DMS 273 (cell line): ENCODE measurements at regions not wholly inside any gene's neighbourhood (a gene's known extent, or its start where the extent isn't known, plus 50 kb on each side); places are given as distances from the start of the nearest gene placed in this dataset.
A peak's percentile ranks its signal among the peaks of the same experiment; 100 is the strongest.

ENCODE experiments used
- DNase-seq: peaks from one replicate; lab custom pipeline; 2025; ENCODE audit not compliant: unreplicated experiment; lab: John Stamatoyannopoulos, UW

GRCh38 chr4:123259676-123260646, 136.6 kb upstream of the SPRY1 start:
- peak; percentile 7 for DNase-seq

GRCh38 chr4:123260653-123261052, 135.9 kb upstream of the SPRY1 start:
- DNase-seq, result no peak

DNA sequence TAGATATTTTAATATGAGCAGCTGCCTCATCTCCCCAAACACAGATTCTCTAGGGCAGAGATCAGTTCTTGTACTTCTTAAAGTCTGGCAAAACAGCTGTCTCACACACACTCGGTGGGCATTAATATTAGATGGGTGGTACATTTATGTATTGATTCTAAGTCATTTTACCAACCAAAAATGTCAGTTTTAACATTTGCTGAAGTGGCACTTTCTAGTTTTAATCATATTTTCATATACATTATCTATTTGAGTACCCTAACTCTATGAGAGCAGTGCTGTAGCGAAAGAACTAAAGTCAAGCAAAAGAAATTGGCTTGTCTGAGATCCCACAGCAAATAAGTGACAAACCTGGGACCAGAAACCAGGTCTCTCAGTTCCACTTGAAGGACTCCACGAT, 134.5 kb upstream of the SPRY1 start:
- DNase-seq, result no peak

- DNase-seq, result no peak
These were observed 131.2 kb upstream of the SPRY1 start for GRCh38 chr4:123265443-123265842.

DNA sequence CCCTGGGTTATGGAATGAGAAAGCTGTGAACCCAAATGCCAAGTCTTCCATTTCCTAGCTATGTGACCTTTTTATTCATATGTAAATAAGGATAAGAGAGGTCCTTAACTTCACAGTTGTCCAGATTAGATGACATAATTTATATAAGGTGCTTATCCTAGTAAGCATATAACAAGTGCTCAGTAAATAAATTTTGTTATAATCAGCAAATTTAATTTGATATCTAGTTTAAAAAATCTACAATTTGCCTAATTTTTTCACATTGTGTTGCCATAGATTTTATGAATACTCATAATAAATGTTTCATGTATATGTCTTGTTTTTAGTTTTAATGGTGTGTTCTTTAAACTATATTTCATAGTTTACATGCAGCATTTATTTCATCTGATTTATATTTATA, 130.4 kb upstream of the SPRY1 start:
- DNase-seq, result no peak

DNA sequence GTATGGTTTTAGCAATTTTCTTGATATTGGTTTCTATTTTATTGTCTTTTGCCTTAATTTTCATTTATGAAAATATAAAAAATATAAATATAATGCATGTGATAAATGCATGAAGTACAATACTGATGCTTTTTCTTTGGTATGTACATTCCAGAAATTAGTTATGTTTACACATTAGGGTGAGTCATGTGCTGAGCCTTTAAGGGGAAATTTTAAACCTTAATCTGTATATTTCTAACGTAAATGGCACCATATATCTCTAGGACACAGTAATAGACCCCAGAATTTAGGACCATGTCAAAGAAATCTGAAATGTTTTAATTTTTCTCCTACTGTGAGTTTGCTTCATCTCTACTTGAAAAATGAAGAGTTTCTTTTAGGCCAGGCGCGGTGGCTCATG, 117.8 kb upstream of the SPRY1 start:
- DNase-seq, result no peak

GRCh38 chr4:123283371-123283895, 113.2 kb upstream of the SPRY1 start:
- DNase-seq, result no peak

- DNase-seq, result no peak
These were observed 112.4 kb upstream of the SPRY1 start for GRCh38 chr4:123284168-123284567.

GRCh38 chr4:123286903-123287466, 109.6 kb upstream of the SPRY1 start:
- DNase-seq, result no peak

DNA sequence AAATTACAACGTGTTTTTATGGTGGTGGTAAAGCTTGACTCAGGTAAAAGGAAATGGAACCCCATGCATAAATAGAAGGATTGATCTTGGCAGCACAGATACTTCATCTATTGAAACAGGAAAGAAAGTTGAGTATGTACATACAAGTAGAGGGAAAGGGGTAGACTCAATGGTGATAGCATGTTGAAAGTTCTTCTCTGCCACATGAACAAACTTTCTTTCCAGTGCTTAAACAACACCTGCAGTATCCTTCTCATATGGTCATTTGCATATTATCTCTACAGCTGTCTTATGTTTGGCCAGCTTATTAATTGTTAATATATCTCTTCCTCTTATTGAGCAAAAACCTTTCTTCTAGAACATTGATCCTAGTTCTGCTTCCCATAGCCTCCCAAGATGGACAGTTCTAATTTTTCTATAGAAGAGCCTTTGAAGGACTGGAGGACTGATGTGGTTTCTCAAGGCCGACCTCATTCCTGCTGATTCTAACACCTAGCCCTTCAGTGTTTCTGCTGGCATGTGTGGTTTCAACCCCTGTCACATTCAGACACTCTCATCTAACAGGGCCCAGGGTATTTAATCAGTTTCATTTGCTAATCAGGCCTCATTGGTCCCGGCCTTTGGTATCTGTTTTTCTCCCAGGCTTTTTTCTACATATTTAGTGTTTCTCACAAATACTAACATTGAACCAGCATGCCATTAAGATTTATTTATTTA, 108.1 kb upstream of the SPRY1 start:
- no peak for DNase-seq

GRCh38 chr4:123291329-123291728, 105.3 kb upstream of the SPRY1 start:
- DNase-seq, result peak; percentile 10

- DNase-seq, result no peak
These were observed 98.8 kb upstream of the SPRY1 start for GRCh38 chr4:123297836-123298235.

DNA sequence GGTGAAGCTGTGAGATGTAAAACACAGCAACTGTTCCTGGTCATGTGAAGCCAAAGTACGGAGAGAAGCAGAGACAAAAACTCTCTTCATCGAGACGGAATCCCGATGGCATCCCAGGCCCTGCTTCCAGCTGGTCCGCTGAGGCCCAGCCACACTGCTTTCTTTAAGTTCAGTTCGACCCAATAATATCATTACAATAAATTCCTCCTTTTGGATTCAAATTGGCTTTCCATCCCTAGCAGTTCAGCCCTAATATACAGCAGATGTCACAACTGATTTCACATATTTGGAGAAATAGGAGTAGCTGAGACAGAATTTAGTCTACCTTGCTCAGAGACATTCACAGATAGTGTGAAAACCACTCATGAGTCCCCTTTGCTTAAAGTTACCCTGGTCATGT, 98.3 kb upstream of the SPRY1 start:
- DNase-seq, result no peak

- no peak for DNase-seq
These were observed 97.8 kb upstream of the SPRY1 start for GRCh38 chr4:123298801-123299200.

- no peak for DNase-seq
These were observed 97.3 kb upstream of the SPRY1 start for GRCh38 chr4:123299212-123299691.

DNA sequence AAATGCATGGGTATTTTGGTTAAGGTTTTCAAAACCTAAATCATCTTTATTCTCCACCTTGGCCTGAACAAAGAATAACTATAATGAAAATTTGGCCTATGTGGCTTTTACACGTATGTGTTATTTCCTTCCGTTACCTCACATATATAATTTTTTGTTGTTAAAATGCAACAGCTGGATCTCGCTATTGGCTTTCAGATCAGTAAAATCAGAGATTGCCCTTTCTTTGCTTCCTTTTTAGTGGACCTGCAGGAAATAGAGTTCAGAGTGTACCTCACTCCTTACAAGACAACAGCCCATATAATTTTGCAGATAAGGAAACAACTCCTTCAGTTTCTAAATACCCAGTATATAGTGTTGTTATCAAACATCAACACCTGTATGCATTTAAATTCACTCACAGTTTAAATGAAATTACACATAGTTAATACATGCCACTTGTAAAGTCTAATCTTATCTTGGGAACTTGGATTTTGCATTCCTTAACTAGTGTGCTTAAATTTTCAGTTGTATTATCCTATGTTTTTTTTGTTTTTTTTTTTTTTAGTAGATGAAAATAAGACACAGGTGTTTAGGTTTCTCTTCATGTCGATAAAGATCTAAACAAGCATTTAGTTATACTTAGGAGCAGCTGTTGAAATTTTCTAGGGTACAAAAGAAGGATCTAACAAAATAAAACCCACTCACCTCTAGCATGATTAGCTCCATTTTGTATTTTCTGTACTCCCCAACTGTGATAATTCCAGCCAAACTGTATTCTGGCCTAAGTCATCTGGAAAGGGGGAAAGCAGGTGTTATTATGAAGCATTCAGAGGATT, 96.2 kb upstream of the SPRY1 start:
- no peak for DNase-seq

DNA sequence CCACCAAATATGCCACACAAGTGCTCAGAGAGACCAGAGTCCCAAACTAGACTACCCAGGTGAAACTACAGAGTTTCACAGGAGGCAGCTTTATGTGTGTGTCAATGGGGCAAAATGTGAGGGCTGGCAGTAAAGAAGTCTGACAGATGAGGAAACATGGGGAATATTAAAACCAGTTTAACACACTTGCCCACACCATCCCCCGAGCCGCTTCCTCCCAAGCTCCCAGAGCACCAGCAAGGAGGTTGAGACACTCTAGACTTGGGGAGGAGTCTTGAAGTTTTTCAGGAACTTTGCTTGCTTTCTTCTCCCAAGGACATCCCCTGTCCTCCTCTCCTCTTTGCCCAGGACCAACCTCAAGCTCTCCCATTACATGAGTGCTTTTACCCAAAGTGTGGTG, 94.7 kb upstream of the SPRY1 start:
- no peak for DNase-seq

GRCh38 chr4:123304151-123304964, 92.2 kb upstream of the SPRY1 start:
- DNase-seq, result peak; percentile 37

DNA sequence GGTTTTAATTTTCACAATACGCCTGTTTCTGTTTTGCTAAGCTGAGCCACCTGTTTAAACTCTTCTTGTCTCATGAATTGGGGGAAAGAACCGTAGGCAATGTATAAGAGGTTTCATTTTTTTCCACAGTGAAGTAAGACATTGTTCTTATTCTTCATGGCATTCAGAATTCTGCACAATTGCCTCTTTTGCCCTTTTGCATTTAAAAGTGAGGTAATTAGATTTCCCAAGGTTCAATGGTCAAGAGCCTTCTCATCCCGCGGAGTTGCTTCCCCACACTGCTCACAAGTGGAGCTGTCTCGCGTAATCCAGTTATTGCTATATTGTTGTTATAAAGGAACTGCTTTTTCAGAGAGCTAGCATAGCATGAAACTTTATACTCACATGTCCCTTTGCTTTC, 90.9 kb upstream of the SPRY1 start:
- DNase-seq, result no peak

- DNase-seq, result no peak
These were observed 89.8 kb upstream of the SPRY1 start for GRCh38 chr4:123306769-123307168.
